GM12878 (cell line): ENCODE measurements at regions not wholly inside any gene's neighbourhood (a gene's known extent, or its start where the extent isn't known, plus 50 kb on each side); places are given as distances from the start of the nearest gene placed in this dataset.

Experiments
- ATAC-seq: fragments of 200-7000 bp; cut with Tn5 transposase; 3 replicates; pipeline ENCODE4 v1.9.1; 2020; ENCODE audit warnings: mild to moderate bottlenecking, moderate library complexity
- BruUV-seq: library from RNA; stranded (reverse); fragments of 400-500 nt; replicated peaks from 2 replicates; lab custom pipeline; 2021; lab: Mats Ljungman, UMichigan
- CTCF ChIA-PET: fragments of 300-600 bp; sonication (Branson Sonifier 250); formaldehyde crosslinking; extraction: SDS; loops from one replicate; lab custom pipeline; 2021; ENCODE audit warnings: inconsistent platforms; lab: Yijun Ruan, JAX
- POLR2A ChIA-PET: fragments of 350-600 bp; formaldehyde crosslinking; extraction: SDS; loops from one replicate; lab custom pipeline; 2021; ENCODE audit warnings: inconsistent platforms; lab: Charles Lee
- RAD21 ChIA-PET: fragments of 300-600 bp; sonication (Branson Sonifier 250); formaldehyde crosslinking; loops from one replicate; lab custom pipeline; 2023; ENCODE audit warnings: antibody characterized with exemption; ENCODE audit not compliant: unreplicated experiment; lab: Charles Lee
- SMC1A ChIA-PET: fragments of 300-600 bp; sonication (Branson Sonifier 250); formaldehyde crosslinking; loops from one replicate; lab custom pipeline; 2023; ENCODE audit not compliant: unreplicated experiment, uncharacterized antibody; lab: Charles Lee
- DNase-seq: peaks from one replicate; pipeline ENCODE4 v3.0.0-alpha.2; 2011; ENCODE audit warnings: low read depth, low spot score
- FAIRE-seq: peaks from 3 replicates; lab custom pipeline; 2011; peaks lifted over from hg19 to GRCh38; lab: Jason Lieb, UNC
- H2AFZ ChIP-seq: 2 replicates; pipeline ENCODE4 v1.6.0; 2011; ENCODE audit warnings: low read depth, low read length, control low read depth; ENCODE audit not compliant: control insufficient read depth
- H3K27ac ChIP-seq: 2 replicates; pipeline ENCODE4 v1.5.1; 2011; ENCODE audit warnings: control low read depth; ENCODE audit not compliant: control insufficient read depth, insufficient read depth
- H3K27me3 ChIP-seq, 2 experiments: replicated peaks in 1 of 2; 2 replicates each; pipeline versions ENCODE4 v1.6.0 to v1.6.1; 2011; ENCODE audit warnings: low read length in 1 of 2; ENCODE audit not compliant: control insufficient read depth in 2 of 2, insufficient read depth in 2 of 2
- H3K36me3 ChIP-seq, 2 experiments: 2 replicates each; pipeline ENCODE4 v1.5.1; 2011; ENCODE audit warnings: low read length in 1 of 2; ENCODE audit not compliant: control insufficient read depth in 2 of 2, insufficient read depth in 2 of 2
- H3K4me1 ChIP-seq: 2 replicates; pipeline ENCODE4 v1.6.1; 2011; ENCODE audit warnings: mild to moderate bottlenecking, low read length, moderate library complexity, mixed read lengths; ENCODE audit not compliant: control insufficient read depth, insufficient read depth
- H3K4me2 ChIP-seq: 2 replicates; pipeline ENCODE4 v1.6.0; 2011; ENCODE audit warnings: control low read depth; ENCODE audit not compliant: control insufficient read depth, insufficient read depth
- H3K4me3 ChIP-seq: fragments of 200-600 bp; sonication (generic); 2 replicates; pipeline ENCODE4 v1.5.1; 2016
- H3K79me2 ChIP-seq: 2 replicates; pipeline ENCODE4 v1.6.0; 2011; ENCODE audit warnings: low read length; ENCODE audit not compliant: control insufficient read depth, insufficient read depth
- H3K9ac ChIP-seq: 2 replicates; pipeline ENCODE4 v1.8.0; 2011; ENCODE audit warnings: low read length, control low read depth, mixed read lengths; ENCODE audit not compliant: control insufficient read depth, insufficient read depth
- H3K9me3 ChIP-seq: replicated peaks from 3 replicates; pipeline ENCODE4 v1.5.1; 2011; ENCODE audit warnings: mild to moderate bottlenecking, low read length; ENCODE audit not compliant: control insufficient read depth, insufficient read depth
- H4K20me1 ChIP-seq: 2 replicates; pipeline ENCODE4 v1.6.0; 2011; ENCODE audit not compliant: control insufficient read depth, insufficient read depth
- BMI1 ChIP-seq: fragments of 450-650 bp; IDR thresholded peaks from 2 replicates; pipeline ENCODE4 v1.6.1; 2016; ENCODE audit warnings: mild to moderate bottlenecking, moderate library complexity, borderline replicate concordance
- ESRRA ChIP-seq: IDR thresholded peaks from 2 replicates; pipeline ENCODE4 v1.6.1; 2012; ENCODE audit warnings: mild to moderate bottlenecking, low read length, improper control_type of control experiment
- FOS ChIP-seq: IDR thresholded peaks from 3 replicates; pipeline ENCODE4 v1.6.1; 2011; ENCODE audit warnings: borderline replicate concordance; ENCODE audit not compliant: insufficient read length; ENCODE audit errors: extremely low read depth
- MXI1 ChIP-seq: fragments of 150-350 bp; IDR thresholded peaks from 2 replicates; pipeline ENCODE4 v1.6.1; 2011; ENCODE audit warnings: low read depth, mild to moderate bottlenecking, inconsistent platforms, low read length, improper control_type of control experiment
- RB1 ChIP-seq: fragments of 450-650 bp; formaldehyde crosslinking; IDR thresholded peaks from 2 replicates; pipeline ENCODE4 v1.6.1; 2017; ENCODE audit warnings: mild to moderate bottlenecking, borderline replicate concordance
- RFX5 ChIP-seq: IDR thresholded peaks from 2 replicates; pipeline ENCODE4 v1.6.1; 2011; ENCODE audit warnings: low read depth, low read length, improper control_type of control experiment
- TCF12 ChIP-seq: IDR thresholded peaks from 2 replicates; pipeline ENCODE4 v1.6.1; 2011; ENCODE audit warnings: low read depth, mild to moderate bottlenecking, low read length
- ZNF384 ChIP-seq: IDR thresholded peaks from 2 replicates; pipeline ENCODE4 v1.6.1; 2012; ENCODE audit warnings: low read depth, mild to moderate bottlenecking, low read length, improper control_type of control experiment, borderline replicate concordance
- WGBS: methylation state at CpG from one replicate; pipeline ENCODE4 v1.1.6; 2016; ENCODE audit warnings: low lambda C conversion rate; ENCODE audit not compliant: insufficient replicate concordance, insufficient coverage; ENCODE audit errors: missing lambda C conversion rate; 5-methylcytosine and 5-hydroxymethylcytosine counted together
- in situ Hi-C: fragments of 300-500 bp; cut with MboI; formaldehyde crosslinking; loops from 9 replicates; pipeline ENCODE4 v1.14.3; 2018; ENCODE audit warnings: mixed read lengths
- intact Hi-C: fragments of 100-400 bp; cut with micrococcal nuclease; formaldehyde crosslinking; loops from one replicate; pipeline ENCODE4 v1.14.2; 2022; ENCODE audit not compliant: unreplicated experiment
- TF ChIP-seq, protein P1 (sequence below): IDR thresholded peaks from 2 replicates; pipeline ENCODE4 v1.6.1; 2012; ENCODE audit warnings: mild to moderate bottlenecking, low read depth, low read length
- TF ChIP-seq, protein P2 (sequence below): fragments of 450-650 bp; IDR thresholded peaks from 2 replicates; pipeline ENCODE4 v1.6.1; 2016; ENCODE audit warnings: mild to moderate bottlenecking
- TF ChIP-seq, protein P3 (sequence below): fragments of 450-650 bp; IDR thresholded peaks from 2 replicates; pipeline ENCODE4 v1.6.1; 2017; ENCODE audit warnings: borderline replicate concordance
- TF ChIP-seq, protein P4 (sequence below): fragments of 450-650 bp; IDR thresholded peaks from 2 replicates; pipeline ENCODE4 v1.6.1; 2017; ENCODE audit warnings: mild to moderate bottlenecking

DNA sequence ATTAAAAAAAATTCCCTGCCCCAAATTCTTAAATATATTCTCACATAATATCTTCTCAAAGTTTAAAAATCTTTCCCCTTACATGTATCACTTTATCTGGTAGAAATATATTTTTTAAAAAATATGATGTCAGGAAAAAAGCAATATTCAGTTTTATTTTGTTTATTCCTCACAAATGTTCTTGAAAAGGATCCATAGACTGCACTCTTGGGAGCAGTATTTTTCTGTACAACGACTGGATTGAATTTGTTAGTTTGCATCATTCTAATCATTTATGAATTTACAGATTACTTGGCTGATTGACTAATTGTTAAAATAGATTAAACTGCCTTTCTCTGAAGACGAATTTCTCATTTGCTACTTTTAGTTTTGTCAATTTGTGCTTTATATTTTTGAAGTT lies 468.1 kb upstream of the NOVA1 start:
- SMC1A ChIA-PET, result no interaction called here
- intact Hi-C loops, result no loop called here
- Histone ChIP-seq H2AFZ (no peak overlapping the region), H3K9me3 (no peaks in the 10 kb centered on the region), H3K4me1 (no peaks in the 10 kb centered on the region), H3K79me2 (no peaks in the 10 kb centered on the region), H3K27me3 (no peaks in the 10 kb centered on the region), H3K27ac (no peak overlapping the region), H3K9ac (no peak overlapping the region), H3K36me3 (no peaks in the 10 kb centered on the region), H4K20me1 (no peaks in the 10 kb centered on the region), H3K4me3 (no peak overlapping the region), H3K4me2 (no peak overlapping the region)
- 0% methylated on average over 2 of the region's 2 CpGs for WGBS
- POLR2A ChIA-PET, result no interaction called here
- ATAC-seq (no peak), DNase-seq (no peak), FAIRE-seq (no peak)
- TF ChIP-seq FOS (no peak), RB1 (no peak), RFX5 (no peak), MXI1 (no peak), BMI1 (no peak), ESRRA (no peak), TCF12 (no peak), ZNF384 (no peak)
- TF ChIP-seq, protein P1, sequence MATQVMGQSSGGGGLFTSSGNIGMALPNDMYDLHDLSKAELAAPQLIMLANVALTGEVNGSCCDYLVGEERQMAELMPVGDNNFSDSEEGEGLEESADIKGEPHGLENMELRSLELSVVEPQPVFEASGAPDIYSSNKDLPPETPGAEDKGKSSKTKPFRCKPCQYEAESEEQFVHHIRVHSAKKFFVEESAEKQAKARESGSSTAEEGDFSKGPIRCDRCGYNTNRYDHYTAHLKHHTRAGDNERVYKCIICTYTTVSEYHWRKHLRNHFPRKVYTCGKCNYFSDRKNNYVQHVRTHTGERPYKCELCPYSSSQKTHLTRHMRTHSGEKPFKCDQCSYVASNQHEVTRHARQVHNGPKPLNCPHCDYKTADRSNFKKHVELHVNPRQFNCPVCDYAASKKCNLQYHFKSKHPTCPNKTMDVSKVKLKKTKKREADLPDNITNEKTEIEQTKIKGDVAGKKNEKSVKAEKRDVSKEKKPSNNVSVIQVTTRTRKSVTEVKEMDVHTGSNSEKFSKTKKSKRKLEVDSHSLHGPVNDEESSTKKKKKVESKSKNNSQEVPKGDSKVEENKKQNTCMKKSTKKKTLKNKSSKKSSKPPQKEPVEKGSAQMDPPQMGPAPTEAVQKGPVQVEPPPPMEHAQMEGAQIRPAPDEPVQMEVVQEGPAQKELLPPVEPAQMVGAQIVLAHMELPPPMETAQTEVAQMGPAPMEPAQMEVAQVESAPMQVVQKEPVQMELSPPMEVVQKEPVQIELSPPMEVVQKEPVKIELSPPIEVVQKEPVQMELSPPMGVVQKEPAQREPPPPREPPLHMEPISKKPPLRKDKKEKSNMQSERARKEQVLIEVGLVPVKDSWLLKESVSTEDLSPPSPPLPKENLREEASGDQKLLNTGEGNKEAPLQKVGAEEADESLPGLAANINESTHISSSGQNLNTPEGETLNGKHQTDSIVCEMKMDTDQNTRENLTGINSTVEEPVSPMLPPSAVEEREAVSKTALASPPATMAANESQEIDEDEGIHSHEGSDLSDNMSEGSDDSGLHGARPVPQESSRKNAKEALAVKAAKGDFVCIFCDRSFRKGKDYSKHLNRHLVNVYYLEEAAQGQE, result no peak
- TF ChIP-seq, protein P2, sequence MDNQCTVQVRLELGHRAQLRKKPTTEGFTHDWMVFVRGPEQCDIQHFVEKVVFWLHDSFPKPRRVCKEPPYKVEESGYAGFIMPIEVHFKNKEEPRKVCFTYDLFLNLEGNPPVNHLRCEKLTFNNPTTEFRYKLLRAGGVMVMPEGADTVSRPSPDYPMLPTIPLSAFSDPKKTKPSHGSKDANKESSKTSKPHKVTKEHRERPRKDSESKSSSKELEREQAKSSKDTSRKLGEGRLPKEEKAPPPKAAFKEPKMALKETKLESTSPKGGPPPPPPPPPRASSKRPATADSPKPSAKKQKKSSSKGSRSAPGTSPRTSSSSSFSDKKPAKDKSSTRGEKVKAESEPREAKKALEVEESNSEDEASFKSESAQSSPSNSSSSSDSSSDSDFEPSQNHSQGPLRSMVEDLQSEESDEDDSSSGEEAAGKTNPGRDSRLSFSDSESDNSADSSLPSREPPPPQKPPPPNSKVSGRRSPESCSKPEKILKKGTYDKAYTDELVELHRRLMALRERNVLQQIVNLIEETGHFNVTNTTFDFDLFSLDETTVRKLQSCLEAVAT, result no peak
- TF ChIP-seq, protein P3, sequence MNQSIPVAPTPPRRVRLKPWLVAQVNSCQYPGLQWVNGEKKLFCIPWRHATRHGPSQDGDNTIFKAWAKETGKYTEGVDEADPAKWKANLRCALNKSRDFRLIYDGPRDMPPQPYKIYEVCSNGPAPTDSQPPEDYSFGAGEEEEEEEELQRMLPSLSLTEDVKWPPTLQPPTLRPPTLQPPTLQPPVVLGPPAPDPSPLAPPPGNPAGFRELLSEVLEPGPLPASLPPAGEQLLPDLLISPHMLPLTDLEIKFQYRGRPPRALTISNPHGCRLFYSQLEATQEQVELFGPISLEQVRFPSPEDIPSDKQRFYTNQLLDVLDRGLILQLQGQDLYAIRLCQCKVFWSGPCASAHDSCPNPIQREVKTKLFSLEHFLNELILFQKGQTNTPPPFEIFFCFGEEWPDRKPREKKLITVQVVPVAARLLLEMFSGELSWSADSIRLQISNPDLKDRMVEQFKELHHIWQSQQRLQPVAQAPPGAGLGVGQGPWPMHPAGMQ, result no peak
- TF ChIP-seq, protein P4, sequence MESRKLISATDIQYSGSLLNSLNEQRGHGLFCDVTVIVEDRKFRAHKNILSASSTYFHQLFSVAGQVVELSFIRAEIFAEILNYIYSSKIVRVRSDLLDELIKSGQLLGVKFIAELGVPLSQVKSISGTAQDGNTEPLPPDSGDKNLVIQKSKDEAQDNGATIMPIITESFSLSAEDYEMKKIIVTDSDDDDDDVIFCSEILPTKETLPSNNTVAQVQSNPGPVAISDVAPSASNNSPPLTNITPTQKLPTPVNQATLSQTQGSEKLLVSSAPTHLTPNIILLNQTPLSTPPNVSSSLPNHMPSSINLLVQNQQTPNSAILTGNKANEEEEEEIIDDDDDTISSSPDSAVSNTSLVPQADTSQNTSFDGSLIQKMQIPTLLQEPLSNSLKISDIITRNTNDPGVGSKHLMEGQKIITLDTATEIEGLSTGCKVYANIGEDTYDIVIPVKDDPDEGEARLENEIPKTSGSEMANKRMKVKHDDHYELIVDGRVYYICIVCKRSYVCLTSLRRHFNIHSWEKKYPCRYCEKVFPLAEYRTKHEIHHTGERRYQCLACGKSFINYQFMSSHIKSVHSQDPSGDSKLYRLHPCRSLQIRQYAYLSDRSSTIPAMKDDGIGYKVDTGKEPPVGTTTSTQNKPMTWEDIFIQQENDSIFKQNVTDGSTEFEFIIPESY, result no peak
- CTCF ChIA-PET, result no interaction called here
- RAD21 ChIA-PET, result no interaction called here
- BruUV-seq, result no TSS peak
- in situ Hi-C loops, result no loop called here
